ENCODE measurements at regions not wholly inside any gene's neighbourhood (a gene's known extent, or its start where the extent isn't known, plus 50 kb on each side); places are given as distances from the start of the nearest gene placed in this dataset.

- no peaks in the 10 kb centered on the region for H3K27me3 ChIP-seq (ENCODE audit: control insufficient read depth, insufficient read depth, low read length)
- no peak for DNase-seq (ENCODE audit: low read depth)
- TF ChIP-seq, protein P1, sequence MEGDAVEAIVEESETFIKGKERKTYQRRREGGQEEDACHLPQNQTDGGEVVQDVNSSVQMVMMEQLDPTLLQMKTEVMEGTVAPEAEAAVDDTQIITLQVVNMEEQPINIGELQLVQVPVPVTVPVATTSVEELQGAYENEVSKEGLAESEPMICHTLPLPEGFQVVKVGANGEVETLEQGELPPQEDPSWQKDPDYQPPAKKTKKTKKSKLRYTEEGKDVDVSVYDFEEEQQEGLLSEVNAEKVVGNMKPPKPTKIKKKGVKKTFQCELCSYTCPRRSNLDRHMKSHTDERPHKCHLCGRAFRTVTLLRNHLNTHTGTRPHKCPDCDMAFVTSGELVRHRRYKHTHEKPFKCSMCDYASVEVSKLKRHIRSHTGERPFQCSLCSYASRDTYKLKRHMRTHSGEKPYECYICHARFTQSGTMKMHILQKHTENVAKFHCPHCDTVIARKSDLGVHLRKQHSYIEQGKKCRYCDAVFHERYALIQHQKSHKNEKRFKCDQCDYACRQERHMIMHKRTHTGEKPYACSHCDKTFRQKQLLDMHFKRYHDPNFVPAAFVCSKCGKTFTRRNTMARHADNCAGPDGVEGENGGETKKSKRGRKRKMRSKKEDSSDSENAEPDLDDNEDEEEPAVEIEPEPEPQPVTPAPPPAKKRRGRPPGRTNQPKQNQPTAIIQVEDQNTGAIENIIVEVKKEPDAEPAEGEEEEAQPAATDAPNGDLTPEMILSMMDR (IDR thresholded peaks at IDR 0.05; ENCODE audit: insufficient read depth, low read length, poor library complexity, severe bottlenecking) = no peak
- no peak overlapping the region for H3K4me3 ChIP-seq (ENCODE audit: low read depth, low read length)
- no peaks in the 10 kb centered on the region for H3K36me3 ChIP-seq (ENCODE audit: control insufficient read depth, insufficient read depth, low read length)
Observed at GRCh38 chr2:104744537-104744936, 109.4 kb upstream of the POU3F3 start.

DNA sequence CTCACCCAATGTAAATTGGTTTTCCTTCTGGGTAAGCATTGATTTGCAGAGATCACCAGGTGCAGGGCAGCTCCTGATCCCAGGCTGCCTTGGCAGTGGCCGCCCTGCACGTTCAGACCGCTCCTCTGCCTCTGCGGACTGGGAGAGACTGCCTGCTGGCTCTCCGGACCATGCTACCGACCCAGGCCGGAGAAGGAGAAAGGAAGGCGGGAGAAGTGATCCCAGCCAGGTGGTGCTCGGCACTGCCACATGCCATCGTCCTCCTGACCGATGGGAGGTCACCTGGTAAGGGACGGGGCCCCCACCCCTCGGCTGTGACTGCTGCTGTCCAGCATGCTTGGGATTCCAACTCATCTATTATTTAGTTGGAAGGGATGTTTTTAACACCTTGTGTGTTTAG is 108.1 kb upstream of the POU3F3 start:
- H3K4me3 ChIP-seq (ENCODE audit: low read depth, low read length) = no peak overlapping the region
- TF ChIP-seq, protein P1 (IDR thresholded peaks at IDR 0.05; ENCODE audit: insufficient read depth, low read length, poor library complexity, severe bottlenecking) = no peak
- no peaks in the 10 kb centered on the region for H3K36me3 ChIP-seq (ENCODE audit: control insufficient read depth, insufficient read depth, low read length)
- H3K27me3 ChIP-seq (ENCODE audit: control insufficient read depth, insufficient read depth, low read length) = no peaks in the 10 kb centered on the region
- no peak for DNase-seq (ENCODE audit: low read depth)

GRCh38 chr2:104746299-104746698 is 107.6 kb upstream of the POU3F3 start:
- TF ChIP-seq, protein P1 (IDR thresholded peaks at IDR 0.05; ENCODE audit: insufficient read depth, low read length, poor library complexity, severe bottlenecking) = no peak
- no peak for DNase-seq (ENCODE audit: low read depth)

GRCh38 chr2:104746858-104747257 is 107.1 kb upstream of the POU3F3 start:
- no peaks in the 10 kb centered on the region for H3K27me3 ChIP-seq (ENCODE audit: control insufficient read depth, insufficient read depth, low read length)
- TF ChIP-seq, protein P1 (IDR thresholded peaks at IDR 0.05; ENCODE audit: insufficient read depth, low read length, poor library complexity, severe bottlenecking) = no peak
- DNase-seq (ENCODE audit: low read depth) = no peak
- no peak overlapping the region for H3K4me3 ChIP-seq (ENCODE audit: low read depth, low read length)
- H3K36me3 ChIP-seq (ENCODE audit: control insufficient read depth, insufficient read depth, low read length) = no peaks in the 10 kb centered on the region

More at GRCh38 chr2:104746299-104746698, 107.6 kb upstream of the POU3F3 start:
- H3K4me3 ChIP-seq (ENCODE audit: low read depth, low read length) = no peak overlapping the region
- H3K36me3 ChIP-seq (ENCODE audit: control insufficient read depth, insufficient read depth, low read length) = no peaks in the 10 kb centered on the region
- H3K27me3 ChIP-seq (ENCODE audit: control insufficient read depth, insufficient read depth, low read length) = no peaks in the 10 kb centered on the region

- no peaks in the 10 kb centered on the region for H3K36me3 ChIP-seq (ENCODE audit: control insufficient read depth, insufficient read depth, low read length)
- H3K27me3 ChIP-seq (ENCODE audit: control insufficient read depth, insufficient read depth, low read length) = no peaks in the 10 kb centered on the region
- DNase-seq (ENCODE audit: low read depth) = no peak
- TF ChIP-seq, protein P1 (IDR thresholded peaks at IDR 0.05; ENCODE audit: insufficient read depth, low read length, poor library complexity, severe bottlenecking) = no peak
- H3K4me3 ChIP-seq (ENCODE audit: low read depth, low read length) = no peak overlapping the region
Observed at GRCh38 chr2:104749856-104750460, 104.0 kb upstream of the POU3F3 start.

GRCh38 chr2:104752504-104752903 is 101.4 kb upstream of the POU3F3 start:
- no peak for DNase-seq (ENCODE audit: low read depth)
- H3K4me3 ChIP-seq (ENCODE audit: low read depth, low read length) = no peak overlapping the region
- no peaks in the 10 kb centered on the region for H3K27me3 ChIP-seq (ENCODE audit: control insufficient read depth, insufficient read depth, low read length)
- TF ChIP-seq, protein P1 (IDR thresholded peaks at IDR 0.05; ENCODE audit: insufficient read depth, low read length, poor library complexity, severe bottlenecking) = no peak
- no peaks in the 10 kb centered on the region for H3K36me3 ChIP-seq (ENCODE audit: control insufficient read depth, insufficient read depth, low read length)
